Posterior vena cava (tissue), 2 donors: ENCODE measurements at regions not wholly inside any gene's neighbourhood (a gene's known extent, or its start where the extent isn't known, plus 50 kb on each side); places are given as distances from the start of the nearest gene placed in this dataset.
"Not testable (repeated sequence)": the region's sequence is repeated elsewhere in the genome, so short reads cannot be mapped to it uniquely, and the experiment has no call there.

Experiments
- DNase-seq: peaks from one replicate; pipeline ENCODE4 v3.0.0-alpha.2; 2020; ENCODE audit warnings: low spot score
- intact Hi-C, 2 donors: fragments of 100-400 bp; cut with DNase I; formaldehyde crosslinking; loops; one replicate each; pipeline versions ENCODE4 v1.14.1 to v1.14.2; 2022 to 2023
- donor health status: DM: yes; HTN: yes; CAD: no.
- donor health status: DM: yes; HTN: yes; CAD: no.

DNA sequence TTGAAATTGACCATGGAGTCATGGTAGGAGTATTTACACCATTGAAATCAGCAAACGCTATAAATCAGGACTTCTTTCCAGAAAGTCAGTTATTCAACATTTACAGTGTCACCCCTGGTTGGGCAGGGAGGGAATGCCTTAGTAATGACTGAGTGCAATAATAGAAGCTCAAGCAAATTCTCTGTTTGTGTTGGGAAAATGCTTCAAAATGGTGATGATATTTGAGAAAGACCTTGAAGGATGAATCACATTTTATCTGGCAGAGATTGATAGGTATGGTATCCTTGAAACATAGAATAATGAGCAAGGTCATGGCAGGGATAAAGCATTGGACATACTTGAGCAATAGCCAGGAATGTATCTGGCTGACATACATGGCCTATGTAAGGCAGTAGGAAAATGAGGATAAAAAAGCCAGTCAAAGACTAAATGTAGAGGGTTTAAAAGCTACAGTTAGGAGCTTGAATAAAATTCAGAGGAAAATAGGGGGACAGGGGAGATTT is 248.7 kb downstream of the FMR1NB start:
- no peak for DNase-seq
- intact Hi-C loops, result no loop called here

- no peak for DNase-seq
- intact Hi-C loops, result no loop called here
These were observed 240.4 kb upstream of the AFF2 start for GRCh38 chrX:148259990-148260389.

- intact Hi-C loops, result no loop called here
- no peak for DNase-seq
These were observed 234.6 kb upstream of the AFF2 start for GRCh38 chrX:148265829-148266228.

DNA sequence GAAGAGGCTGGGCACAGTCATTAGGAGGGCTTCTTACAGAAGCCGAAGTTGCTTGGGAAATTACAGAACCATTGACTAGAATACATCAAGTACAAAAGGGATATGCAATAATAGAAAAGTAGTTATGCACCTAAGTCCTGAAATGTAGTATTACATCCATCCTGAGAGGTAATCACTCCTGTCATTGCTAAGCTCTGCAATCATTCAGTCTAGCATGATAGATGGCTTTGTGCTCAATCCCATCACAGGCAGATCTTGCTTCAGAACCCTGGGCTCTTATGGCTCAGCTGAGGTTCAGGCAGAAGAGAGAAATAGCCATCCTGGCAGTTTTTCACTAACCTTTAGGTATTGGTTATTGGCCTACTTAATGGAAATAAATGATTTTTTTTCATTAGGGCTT is 231.7 kb upstream of the AFF2 start:
- no peak for DNase-seq
- intact Hi-C loops, result no loop called here

DNA sequence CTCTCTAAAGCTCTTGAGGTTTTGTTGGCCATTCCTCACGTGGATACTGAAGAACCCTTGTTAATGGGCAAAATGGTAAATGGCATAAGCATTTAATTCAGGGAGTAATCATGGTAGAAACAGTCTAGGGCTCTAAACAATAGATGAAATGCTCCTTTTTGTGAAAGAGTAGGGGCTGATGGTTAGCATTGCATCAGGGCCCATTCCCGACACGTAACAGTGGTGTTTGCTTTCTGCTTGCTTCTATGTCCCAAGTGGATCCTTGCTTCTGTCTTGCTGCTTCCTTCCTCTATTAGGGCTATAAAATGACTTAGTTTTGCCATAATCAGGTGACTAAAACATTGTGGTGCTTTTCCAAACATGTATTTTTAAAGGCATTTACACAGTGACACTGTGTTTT is 230.9 kb upstream of the AFF2 start:
- no peak for DNase-seq
- intact Hi-C loops, result no loop called here

GRCh38 chrX:148270499-148270898 is 229.9 kb upstream of the AFF2 start:
- intact Hi-C loops, result no loop called here
- no peak for DNase-seq

- intact Hi-C loops, result no loop called here
- no peak for DNase-seq
These were observed 229.2 kb upstream of the AFF2 start for GRCh38 chrX:148271263-148271662.

GRCh38 chrX:148281920-148282319 is 218.5 kb upstream of the AFF2 start:
- intact Hi-C loops, result no loop called here
- no peak for DNase-seq

- intact Hi-C loops, result no loop called here
- no peak for DNase-seq
These were observed 217.9 kb upstream of the AFF2 start for GRCh38 chrX:148282504-148282903.

DNA sequence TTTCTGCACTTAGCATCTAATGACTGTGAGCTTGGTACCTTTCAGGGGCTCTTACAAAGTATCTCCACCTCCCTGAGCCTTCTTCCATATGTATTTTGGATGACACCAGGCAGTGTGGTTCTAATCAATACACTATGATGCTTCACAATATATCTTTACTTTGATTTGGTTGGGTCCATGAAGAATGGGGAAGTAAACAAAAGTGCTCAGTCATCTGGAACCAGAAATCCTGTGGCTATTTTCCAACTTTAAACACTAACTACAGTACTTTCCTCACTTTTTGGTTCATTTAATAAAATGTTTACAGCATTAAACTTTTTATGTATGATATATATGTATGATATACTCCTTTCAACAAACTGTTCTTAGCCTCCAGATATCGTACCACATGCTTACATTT is 216.4 kb upstream of the AFF2 start:
- intact Hi-C loops, result no loop called here
- DNase-seq, result no peak

GRCh38 chrX:148284821-148285220 is 215.6 kb upstream of the AFF2 start:
- intact Hi-C loops, result no loop called here
- no peak for DNase-seq

- intact Hi-C loops, result no loop called here
- no peak for DNase-seq
These were observed 212.0 kb upstream of the AFF2 start for GRCh38 chrX:148288451-148288850.

- intact Hi-C loops, result no loop called here
These were observed 210.4 kb upstream of the AFF2 start for GRCh38 chrX:148290041-148290440.

DNA sequence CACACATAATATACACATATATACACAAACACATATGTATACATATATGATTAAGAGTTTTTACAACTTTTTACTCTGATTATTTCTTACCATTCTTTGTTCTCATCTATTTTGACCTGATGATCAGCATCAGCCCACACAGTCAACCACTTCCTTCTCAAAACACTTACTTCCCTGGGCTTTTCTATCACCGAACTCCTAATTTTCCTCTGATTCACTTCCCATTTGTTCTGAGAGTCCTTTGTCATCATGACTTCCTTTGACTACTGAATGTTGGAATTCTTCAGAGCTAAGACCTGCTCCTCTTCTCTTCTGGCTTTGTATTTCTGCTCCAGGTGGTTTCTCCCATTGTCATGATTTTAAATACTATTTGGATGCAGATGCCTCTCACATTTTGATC is 209.5 kb upstream of the AFF2 start:
- no peak for DNase-seq
- intact Hi-C loops, result no loop called here

More at GRCh38 chrX:148290041-148290440, 210.4 kb upstream of the AFF2 start:
- no peak for DNase-seq

GRCh38 chrX:148298737-148299136 is 201.7 kb upstream of the AFF2 start:
- intact Hi-C loops, result no loop called here
- DNase-seq, result no peak

- DNase-seq, result peak; percentile 62
- intact Hi-C loops, result not testable (repeated sequence)
These were observed 195.2 kb upstream of the AFF2 start for GRCh38 chrX:148305214-148305613.

DNA sequence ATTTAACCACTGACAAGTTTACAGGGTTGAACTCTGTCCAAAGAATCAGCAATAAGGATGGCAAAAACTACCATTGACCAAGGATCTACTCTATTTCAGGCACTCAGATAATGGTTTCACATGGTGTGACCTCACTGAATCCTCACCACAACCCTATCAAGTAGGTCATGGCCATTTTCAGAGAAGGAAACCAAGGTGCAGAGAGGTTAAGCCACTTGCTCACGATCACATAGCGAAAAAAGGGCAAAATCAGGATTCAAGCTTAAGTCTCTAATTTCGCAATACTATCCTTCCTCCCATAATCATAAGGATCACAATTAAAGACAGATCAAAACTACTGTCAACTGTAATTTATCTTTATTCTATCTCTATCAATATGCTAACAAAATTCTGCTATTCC is 191.0 kb upstream of the AFF2 start:
- intact Hi-C loops, result no loop called here
- DNase-seq, result no peak

GRCh38 chrX:148310426-148311165 is 189.8 kb upstream of the AFF2 start:
- intact Hi-C loops, result no loop called here
- no peak for DNase-seq

DNA sequence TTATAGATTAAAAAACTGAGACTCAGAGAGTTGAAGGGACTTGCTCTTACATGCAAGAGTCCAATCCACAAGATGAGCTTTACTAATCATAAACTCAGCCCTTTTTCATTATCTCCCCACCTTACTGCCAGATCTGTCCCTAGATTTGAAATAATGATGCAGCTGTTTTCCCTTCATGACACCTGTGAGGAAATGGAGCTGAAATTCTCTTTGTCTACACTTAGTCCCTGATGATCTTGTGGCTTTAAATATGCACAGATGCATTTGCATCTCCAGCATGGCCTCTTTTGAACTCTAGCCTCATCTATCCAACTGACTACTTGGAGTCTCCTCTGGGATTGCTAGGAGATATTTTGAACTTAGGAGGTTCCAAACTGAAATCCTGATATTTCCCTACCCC is 188.9 kb upstream of the AFF2 start:
- intact Hi-C loops, result no loop called here

GRCh38 chrX:148314876-148315275 is 185.5 kb upstream of the AFF2 start:
- no peak for DNase-seq
- intact Hi-C loops, result no loop called here

More for the DNA sequence above, 188.9 kb upstream of the AFF2 start:
- no peak for DNase-seq

GRCh38 chrX:148316446-148316845 is 184.0 kb upstream of the AFF2 start:
- DNase-seq, result no peak
- intact Hi-C loops, result no loop called here

DNA sequence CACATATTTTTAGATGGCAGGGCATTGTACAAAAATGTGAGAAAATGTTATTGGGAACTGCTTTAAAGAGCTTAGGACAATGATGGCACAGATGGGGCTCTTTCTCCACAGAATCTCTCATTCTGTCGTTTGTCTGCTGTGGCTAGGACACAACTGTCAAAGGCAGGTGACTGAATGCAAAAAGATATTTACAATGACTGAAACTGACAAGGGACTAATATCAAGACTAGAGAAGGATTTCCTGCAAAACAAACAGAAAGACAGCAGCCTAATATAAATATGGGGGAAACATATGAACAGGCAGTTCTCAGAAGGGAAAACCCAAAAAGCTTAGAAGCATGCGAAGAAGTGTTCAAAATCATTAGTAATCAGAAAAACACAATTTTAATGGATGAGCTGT is 177.5 kb upstream of the AFF2 start:
- intact Hi-C loops, result no loop called here
- no peak for DNase-seq
